WTC11 (cell line): ENCODE measurements at regions not wholly inside any gene's neighbourhood (a gene's known extent, or its start where the extent isn't known, plus 50 kb on each side); places are given as distances from the start of the nearest gene placed in this dataset.

ENCODE experiments used
- ATAC-seq: fragments of 200-7000 bp; cut with Tn5 transposase; 2 replicates; pipeline ENCODE4 v1.10.0; 2021; ENCODE audit warnings: mild to moderate bottlenecking, moderate library complexity
- CTCF ChIA-PET: fragments of 300-600 bp; sonication (Branson Sonifier 250); formaldehyde crosslinking; loops from one replicate; lab custom pipeline; 2021; ENCODE audit warnings: antibody characterized with exemption; lab: Charles Lee
- POLR2A ChIA-PET: fragments of 350-600 bp; sonication (Branson Sonifier 250); formaldehyde crosslinking; loops from one replicate; lab custom pipeline; 2021; ENCODE audit warnings: antibody characterized with exemption; lab: Charles Lee
- DNase-seq: peaks from one replicate; pipeline ENCODE4 v3.0.0; 2021; ENCODE audit warnings: low spot score
- H3K27ac Mint-ChIP-seq: 2 replicates; pipeline ENCODE4 v1.8.0; 2021; ENCODE audit warnings: mixed read lengths
- H3K27me3 Mint-ChIP-seq: 2 replicates; pipeline ENCODE4 v1.8.0; 2021; ENCODE audit warnings: low read depth, mild to moderate bottlenecking, moderate library complexity, mixed read lengths
- H3K36me3 Mint-ChIP-seq: 2 replicates; pipeline ENCODE4 v1.8.0; 2021; ENCODE audit warnings: mixed read lengths
- H3K4me1 Mint-ChIP-seq: 2 replicates; pipeline ENCODE4 v1.8.0; 2022; ENCODE audit warnings: mixed read lengths
- H3K4me3 Mint-ChIP-seq: 2 replicates; pipeline ENCODE4 v1.8.0; 2021; ENCODE audit warnings: mild to moderate bottlenecking, moderate library complexity, mixed read lengths
- H3K9me3 Mint-ChIP-seq: 2 replicates; pipeline ENCODE4 v1.8.0; 2021; ENCODE audit warnings: mixed read lengths
- AFF4 ChIP-seq: sonication (generic); formaldehyde crosslinking; IDR thresholded peaks from 2 replicates; pipeline ENCODE4 v1.8.1; 2023; ENCODE audit warnings: mild to moderate bottlenecking, missing genetic modification reagents, borderline replicate concordance
- CREB1 ChIP-seq: sonication (generic); formaldehyde crosslinking; IDR thresholded peaks from 2 replicates; pipeline ENCODE4 v1.8.0; 2023; ENCODE audit warnings: mild to moderate bottlenecking, missing genetic modification reagents
- E2F4 ChIP-seq: sonication (generic); formaldehyde crosslinking; IDR thresholded peaks from 2 replicates; pipeline ENCODE4 v1.8.1; 2022; ENCODE audit warnings: low read depth, mild to moderate bottlenecking, moderate library complexity, missing genetic modification reagents, borderline replicate concordance
- EMX1 ChIP-seq: fragments of 250-450 bp; sonication (Bioruptor Pico); IDR thresholded peaks from 2 replicates; pipeline ENCODE4 v1.8.0; 2021; ENCODE audit warnings: mild to moderate bottlenecking
- HMGA2 ChIP-seq: fragments of 250-450 bp; sonication (Bioruptor Pico); IDR thresholded peaks from 2 replicates; pipeline ENCODE4 v1.4.0; 2021; ENCODE audit warnings: mild to moderate bottlenecking, moderate library complexity
- IRF2 ChIP-seq: sonication (generic); formaldehyde crosslinking; IDR thresholded peaks from 2 replicates; pipeline ENCODE4 v1.8.0; 2022; ENCODE audit warnings: low read depth, missing genetic modification reagents, borderline replicate concordance
- KAT7 ChIP-seq: sonication (generic); formaldehyde crosslinking; IDR thresholded peaks from 2 replicates; pipeline ENCODE4 v1.8.1; 2023; ENCODE audit warnings: missing genetic modification reagents, mild to moderate bottlenecking, borderline replicate concordance
- NFATC4 ChIP-seq: fragments of 250-450 bp; sonication (Bioruptor Pico); IDR thresholded peaks from 2 replicates; pipeline ENCODE4 v1.9.0; 2021; ENCODE audit warnings: mild to moderate bottlenecking
- NR2C2 ChIP-seq: sonication (generic); formaldehyde crosslinking; IDR thresholded peaks from 2 replicates; pipeline ENCODE4 v1.8.0; 2022; ENCODE audit warnings: mild to moderate bottlenecking, missing genetic modification reagents
- RORB ChIP-seq: fragments of 250-450 bp; sonication (Bioruptor Pico); IDR thresholded peaks from 2 replicates; pipeline ENCODE4 v1.9.0; 2021; ENCODE audit warnings: mild to moderate bottlenecking
- SP1 ChIP-seq: sonication (generic); formaldehyde crosslinking; conservative IDR thresholded peaks from 2 replicates; pipeline ENCODE4 v1.8.1; 2022; ENCODE audit warnings: missing genetic modification reagents
- TEAD1 ChIP-seq: sonication (generic); formaldehyde crosslinking; IDR thresholded peaks from 2 replicates; pipeline ENCODE4 v1.8.0; 2022; ENCODE audit warnings: mild to moderate bottlenecking, missing genetic modification reagents
- USF2 ChIP-seq: sonication (generic); formaldehyde crosslinking; IDR thresholded peaks from 2 replicates; pipeline ENCODE4 v1.8.1; 2023; ENCODE audit warnings: mild to moderate bottlenecking, missing genetic modification reagents, moderate library complexity
- ZBTB21 ChIP-seq: sonication (generic); formaldehyde crosslinking; IDR thresholded peaks from 2 replicates; pipeline ENCODE4 v1.8.1; 2023; ENCODE audit warnings: mild to moderate bottlenecking, missing genetic modification reagents, borderline replicate concordance
- ZBTB43 ChIP-seq: sonication (generic); formaldehyde crosslinking; IDR thresholded peaks from 2 replicates; pipeline ENCODE4 v1.8.1; 2023; ENCODE audit warnings: mild to moderate bottlenecking, missing genetic modification reagents
- ZNF121 ChIP-seq: sonication (generic); formaldehyde crosslinking; IDR thresholded peaks from 2 replicates; pipeline ENCODE4 v1.8.0; 2023; ENCODE audit warnings: missing genetic modification reagents
- ZNF232 ChIP-seq: sonication (generic); formaldehyde crosslinking; IDR thresholded peaks from 2 replicates; pipeline ENCODE4 v1.8.0; 2022; ENCODE audit warnings: mild to moderate bottlenecking, missing genetic modification reagents
- ZNF416 ChIP-seq: fragments of 250-450 bp; sonication (Bioruptor Pico); IDR thresholded peaks from 2 replicates; pipeline ENCODE4 v1.9.0; 2021; ENCODE audit warnings: mild to moderate bottlenecking, inconsistent platforms
- ZNF671 ChIP-seq: fragments of 250-450 bp; sonication (Bioruptor Pico); IDR thresholded peaks from 2 replicates; pipeline ENCODE4 v1.8.0; 2021; ENCODE audit warnings: mild to moderate bottlenecking
- TF ChIP-seq, protein P1 (sequence below): fragments of 250-450 bp; sonication (Bioruptor Pico); conservative IDR thresholded peaks from 2 replicates; pipeline ENCODE4 v1.9.0; 2021; ENCODE audit warnings: mild to moderate bottlenecking
- TF ChIP-seq, protein P2 (sequence below): fragments of 250-450 bp; sonication (Bioruptor Pico); IDR thresholded peaks from 2 replicates; pipeline ENCODE4 v1.9.0; 2021; ENCODE audit warnings: mild to moderate bottlenecking, borderline replicate concordance
- TF ChIP-seq, protein P3 (sequence below): sonication (generic); formaldehyde crosslinking; IDR thresholded peaks from 2 replicates; pipeline ENCODE4 v1.8.0; 2022; ENCODE audit warnings: mild to moderate bottlenecking, missing genetic modification reagents

GRCh38 chr12:92324849-92325500 lies 179.3 kb upstream of the BTG1 start:
- ChIA-PET POLR2A (no interaction called here), CTCF (no interaction called here)
- H3K36me3 Mint-ChIP-seq, result peaks cover 15% of the 10 kb centered on the region; the same call in 1 of the 2 replicates
- TF ChIP-seq KAT7 (CRISPR knock-in tag), result no peak
- no peak for TF ChIP-seq TEAD1
- no peak for TF ChIP-seq E2F4 (CRISPR knock-in tag)
- TF ChIP-seq SP1 (CRISPR knock-in tag), result no peak
- TF ChIP-seq HMGA2 (CRISPR knock-in tag), result no peak
- TF ChIP-seq, protein P1, sequence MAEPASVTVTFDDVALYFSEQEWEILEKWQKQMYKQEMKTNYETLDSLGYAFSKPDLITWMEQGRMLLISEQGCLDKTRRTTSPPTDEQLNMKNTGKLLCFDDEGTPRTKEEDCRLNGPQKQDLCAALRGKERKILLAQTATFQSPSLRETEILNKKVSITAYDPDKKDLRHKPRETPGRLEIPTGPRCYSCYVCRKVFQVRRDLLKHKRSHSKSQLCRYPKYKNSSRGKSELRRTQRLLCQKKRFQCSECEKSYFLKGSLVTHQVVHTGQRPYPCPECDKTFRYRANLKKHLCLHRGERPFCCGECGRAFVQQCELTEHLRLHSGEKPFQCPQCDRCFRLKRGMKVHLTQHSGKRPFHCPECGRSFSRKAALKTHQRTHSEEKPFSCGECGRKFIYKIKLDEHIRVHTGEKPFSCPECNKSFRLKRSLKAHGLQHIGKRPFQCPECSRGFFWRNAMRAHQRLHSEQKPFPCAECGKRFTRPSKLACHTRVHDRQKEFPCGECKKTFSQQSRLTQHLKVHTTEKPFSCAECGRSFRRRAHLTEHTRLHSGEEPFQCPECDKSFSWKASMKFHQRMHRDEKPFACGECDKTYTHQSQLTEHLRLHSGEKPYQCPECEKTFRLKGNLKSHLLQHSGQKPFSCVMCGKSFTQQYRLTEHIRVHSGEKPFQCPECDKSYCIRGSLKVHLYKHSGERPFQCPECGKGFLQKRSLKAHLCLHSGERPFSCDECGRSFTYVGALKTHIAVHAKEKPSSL (CRISPR knock-in tag), result no peak
- no peak for TF ChIP-seq USF2 (CRISPR knock-in tag)
- no peak for TF ChIP-seq ZNF671 (CRISPR knock-in tag)
- no peak for TF ChIP-seq ZBTB21 (CRISPR knock-in tag)
- TF ChIP-seq ZBTB43 (CRISPR knock-in tag), result no peak
- TF ChIP-seq, protein P2, sequence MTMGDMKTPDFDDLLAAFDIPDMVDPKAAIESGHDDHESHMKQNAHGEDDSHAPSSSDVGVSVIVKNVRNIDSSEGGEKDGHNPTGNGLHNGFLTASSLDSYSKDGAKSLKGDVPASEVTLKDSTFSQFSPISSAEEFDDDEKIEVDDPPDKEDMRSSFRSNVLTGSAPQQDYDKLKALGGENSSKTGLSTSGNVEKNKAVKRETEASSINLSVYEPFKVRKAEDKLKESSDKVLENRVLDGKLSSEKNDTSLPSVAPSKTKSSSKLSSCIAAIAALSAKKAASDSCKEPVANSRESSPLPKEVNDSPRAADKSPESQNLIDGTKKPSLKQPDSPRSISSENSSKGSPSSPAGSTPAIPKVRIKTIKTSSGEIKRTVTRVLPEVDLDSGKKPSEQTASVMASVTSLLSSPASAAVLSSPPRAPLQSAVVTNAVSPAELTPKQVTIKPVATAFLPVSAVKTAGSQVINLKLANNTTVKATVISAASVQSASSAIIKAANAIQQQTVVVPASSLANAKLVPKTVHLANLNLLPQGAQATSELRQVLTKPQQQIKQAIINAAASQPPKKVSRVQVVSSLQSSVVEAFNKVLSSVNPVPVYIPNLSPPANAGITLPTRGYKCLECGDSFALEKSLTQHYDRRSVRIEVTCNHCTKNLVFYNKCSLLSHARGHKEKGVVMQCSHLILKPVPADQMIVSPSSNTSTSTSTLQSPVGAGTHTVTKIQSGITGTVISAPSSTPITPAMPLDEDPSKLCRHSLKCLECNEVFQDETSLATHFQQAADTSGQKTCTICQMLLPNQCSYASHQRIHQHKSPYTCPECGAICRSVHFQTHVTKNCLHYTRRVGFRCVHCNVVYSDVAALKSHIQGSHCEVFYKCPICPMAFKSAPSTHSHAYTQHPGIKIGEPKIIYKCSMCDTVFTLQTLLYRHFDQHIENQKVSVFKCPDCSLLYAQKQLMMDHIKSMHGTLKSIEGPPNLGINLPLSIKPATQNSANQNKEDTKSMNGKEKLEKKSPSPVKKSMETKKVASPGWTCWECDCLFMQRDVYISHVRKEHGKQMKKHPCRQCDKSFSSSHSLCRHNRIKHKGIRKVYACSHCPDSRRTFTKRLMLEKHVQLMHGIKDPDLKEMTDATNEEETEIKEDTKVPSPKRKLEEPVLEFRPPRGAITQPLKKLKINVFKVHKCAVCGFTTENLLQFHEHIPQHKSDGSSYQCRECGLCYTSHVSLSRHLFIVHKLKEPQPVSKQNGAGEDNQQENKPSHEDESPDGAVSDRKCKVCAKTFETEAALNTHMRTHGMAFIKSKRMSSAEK, result no peak
- no peak for TF ChIP-seq ZNF232 (CRISPR knock-in tag)
- H3K27ac Mint-ChIP-seq, result no peak overlapping the region
- peaks cover 6% of the 10 kb centered on the region for H3K4me1 Mint-ChIP-seq
- DNase-seq (no peak), ATAC-seq (0 out of 2 replicates have a peak, but pooled peaks have one; percentile 30)
- H3K9me3 Mint-ChIP-seq, result peaks cover 36% of the 10 kb centered on the region
- no peaks in the 10 kb centered on the region; the same call in 1 of the 2 replicates for H3K27me3 Mint-ChIP-seq
- no peak overlapping the region for H3K4me3 Mint-ChIP-seq

- Mint-ChIP-seq H3K4me1 (no peaks in the 10 kb centered on the region), H3K4me3 (no peak overlapping the region), H3K27me3 (peaks cover 4% of the 10 kb centered on the region; the same call in 1 of the 2 replicates), H3K36me3 (peaks cover 6% of the 10 kb centered on the region), H3K27ac (no peak overlapping the region), H3K9me3 (peaks cover 6% of the 10 kb centered on the region)
- ChIA-PET CTCF (no interaction called here), POLR2A (no interaction called here)
- DNase-seq (no peak), ATAC-seq (no peak)
- no peak for TF ChIP-seq ZNF121 (CRISPR knock-in tag)
- TF ChIP-seq AFF4 (CRISPR knock-in tag), result no peak
- TF ChIP-seq, protein P3, sequence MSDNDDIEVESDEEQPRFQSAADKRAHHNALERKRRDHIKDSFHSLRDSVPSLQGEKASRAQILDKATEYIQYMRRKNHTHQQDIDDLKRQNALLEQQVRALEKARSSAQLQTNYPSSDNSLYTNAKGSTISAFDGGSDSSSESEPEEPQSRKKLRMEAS (CRISPR knock-in tag), result no peak
- TF ChIP-seq IRF2 (CRISPR knock-in tag), result no peak
- TF ChIP-seq NFATC4 (CRISPR knock-in tag), result no peak
- TF ChIP-seq CREB1 (CRISPR knock-in tag), result no peak
- TF ChIP-seq RORB, result no peak
- no peak for TF ChIP-seq NR2C2 (CRISPR knock-in tag)
- TF ChIP-seq KAT7 (CRISPR knock-in tag), result no peak
- TF ChIP-seq EMX1 (CRISPR knock-in tag), result no peak
- no peak for TF ChIP-seq ZNF416 (CRISPR knock-in tag)
These were observed 166.9 kb upstream of the BTG1 start for GRCh38 chr12:92312463-92312964.
